DND-41 (cell line): ENCODE measurements at regions not wholly inside any gene's neighbourhood (a gene's known extent, or its start where the extent isn't known, plus 50 kb on each side); places are given as distances from the start of the nearest gene placed in this dataset.
"Not testable (repeated sequence)": the region's sequence is repeated elsewhere in the genome, so short reads cannot be mapped to it uniquely, and the experiment has no call there.

Experiments
- ATAC-seq: fragments of 200-7000 bp; cut with Tn5 transposase; 3 replicates; pipeline ENCODE4 v1.9.1; 2021; ENCODE audit warnings: low read depth; ENCODE audit not compliant: insufficient read depth
- DNase-seq: peaks from one replicate; pipeline ENCODE4 v3.0.0-alpha.2; 2020
- H2AFZ ChIP-seq: 2 replicates; pipeline ENCODE4 v1.6.0; 2012; ENCODE audit warnings: low read depth, low read length
- H3K27ac ChIP-seq: 2 replicates; pipeline ENCODE4 v1.5.1; 2012; ENCODE audit warnings: low read length, inconsistent platforms
- H3K27me3 ChIP-seq: fragments of 200-600 bp; sonication (generic); 2 replicates; pipeline ENCODE4 v1.6.0; 2012; ENCODE audit warnings: low read length, mild to moderate bottlenecking, inconsistent platforms; ENCODE audit not compliant: insufficient read depth, poor library complexity
- H3K36me3 ChIP-seq: 2 replicates; pipeline ENCODE4 v1.5.1; 2012; ENCODE audit warnings: low read length, inconsistent platforms; ENCODE audit not compliant: insufficient read depth
- H3K4me1 ChIP-seq: 2 replicates; pipeline ENCODE4 v1.5.1; 2012; ENCODE audit warnings: mild to moderate bottlenecking, low read length; ENCODE audit not compliant: insufficient read depth
- H3K4me2 ChIP-seq: 2 replicates; pipeline ENCODE4 v1.6.0; 2012; ENCODE audit warnings: mild to moderate bottlenecking, moderate library complexity, low read length, inconsistent platforms; ENCODE audit not compliant: insufficient read depth
- H3K4me3 ChIP-seq, 2 experiments: fragments of 200-600 bp in 1 of 2; shearing (Covaris generic) in 1 of 2; 2 replicates each; pipeline ENCODE4 v1.5.1; 2012 to 2016; ENCODE audit warnings: inconsistent platforms in 2 of 2, low read length in 2 of 2, mild to moderate bottlenecking in 2 of 2, low read depth in 1 of 2, moderate library complexity in 1 of 2
- H3K79me2 ChIP-seq: 2 replicates; pipeline ENCODE4 v1.6.0; 2012; ENCODE audit warnings: low read length, inconsistent platforms; ENCODE audit not compliant: insufficient read depth
- H3K9ac ChIP-seq: 2 replicates; pipeline ENCODE4 v1.6.0; 2012; ENCODE audit warnings: low read depth, mild to moderate bottlenecking, inconsistent platforms, low read length, moderate library complexity
- H3K9me3 ChIP-seq: 2 replicates; pipeline ENCODE4 v1.5.1; 2012; ENCODE audit warnings: low read length, moderate library complexity, mild to moderate bottlenecking, inconsistent platforms; ENCODE audit not compliant: insufficient read depth, severe bottlenecking
- H4K20me1 ChIP-seq: 2 replicates; pipeline ENCODE4 v1.6.0; 2012; ENCODE audit warnings: low read length; ENCODE audit not compliant: insufficient read depth
- EZH2 ChIP-seq: IDR thresholded peaks from 3 replicates; pipeline ENCODE4 v1.6.1; 2012; ENCODE audit warnings: borderline replicate concordance, low read depth, mild to moderate bottlenecking, moderate library complexity, low read length, inconsistent platforms; ENCODE audit not compliant: severe bottlenecking
- TF ChIP-seq, protein P1 (sequence below): IDR thresholded peaks from 2 replicates; pipeline ENCODE4 v1.5.1; 2012; ENCODE audit warnings: borderline replicate concordance, low read length, moderate library complexity, mild to moderate bottlenecking; ENCODE audit not compliant: poor library complexity, severe bottlenecking; ENCODE audit errors: extremely low read depth

GRCh38 chr14:105927096-105928060, 401.0 kb downstream of the TMEM121 start:
- Histone ChIP-seq H3K4me2 (no peak overlapping the region), H4K20me1 (no peaks in the 10 kb centered on the region), H3K27me3 (no peaks in the 10 kb centered on the region), H3K27ac (no peak overlapping the region), H3K79me2 (no peaks in the 10 kb centered on the region), H3K4me3 (no peak overlapping the region), H3K36me3 (no peaks in the 10 kb centered on the region), H3K4me1 (no peaks in the 10 kb centered on the region), H2AFZ (no peak overlapping the region), H3K9me3 (peaks cover 3% of the 10 kb centered on the region), H3K9ac (no peak overlapping the region)
- TF ChIP-seq EZH2 = no peak
- TF ChIP-seq, protein P1, sequence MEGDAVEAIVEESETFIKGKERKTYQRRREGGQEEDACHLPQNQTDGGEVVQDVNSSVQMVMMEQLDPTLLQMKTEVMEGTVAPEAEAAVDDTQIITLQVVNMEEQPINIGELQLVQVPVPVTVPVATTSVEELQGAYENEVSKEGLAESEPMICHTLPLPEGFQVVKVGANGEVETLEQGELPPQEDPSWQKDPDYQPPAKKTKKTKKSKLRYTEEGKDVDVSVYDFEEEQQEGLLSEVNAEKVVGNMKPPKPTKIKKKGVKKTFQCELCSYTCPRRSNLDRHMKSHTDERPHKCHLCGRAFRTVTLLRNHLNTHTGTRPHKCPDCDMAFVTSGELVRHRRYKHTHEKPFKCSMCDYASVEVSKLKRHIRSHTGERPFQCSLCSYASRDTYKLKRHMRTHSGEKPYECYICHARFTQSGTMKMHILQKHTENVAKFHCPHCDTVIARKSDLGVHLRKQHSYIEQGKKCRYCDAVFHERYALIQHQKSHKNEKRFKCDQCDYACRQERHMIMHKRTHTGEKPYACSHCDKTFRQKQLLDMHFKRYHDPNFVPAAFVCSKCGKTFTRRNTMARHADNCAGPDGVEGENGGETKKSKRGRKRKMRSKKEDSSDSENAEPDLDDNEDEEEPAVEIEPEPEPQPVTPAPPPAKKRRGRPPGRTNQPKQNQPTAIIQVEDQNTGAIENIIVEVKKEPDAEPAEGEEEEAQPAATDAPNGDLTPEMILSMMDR = no peak
- DNase-seq = no peak
- ATAC-seq = no peak

- not testable (repeated sequence) for H3K9ac ChIP-seq, H3K4me2 ChIP-seq, ATAC-seq
These were observed 402.1 kb downstream of the TMEM121 start for GRCh38 chr14:105928171-105929111.

GRCh38 chr14:105929327-105930081, 403.1 kb downstream of the TMEM121 start:
- no peaks in the 10 kb centered on the region for H4K20me1 ChIP-seq
- H3K4me1 ChIP-seq = no peaks in the 10 kb centered on the region
- DNase-seq (no peak), ATAC-seq (no peak)
- H3K36me3 ChIP-seq = no peaks in the 10 kb centered on the region
- no peak overlapping the region for H3K9ac ChIP-seq
- TF ChIP-seq, protein P1 = no peak
- TF ChIP-seq EZH2 = no peak
- no peak overlapping the region for H3K4me2 ChIP-seq
- H2AFZ ChIP-seq = no peak overlapping the region
- peaks cover 3% of the 10 kb centered on the region for H3K9me3 ChIP-seq
- H3K79me2 ChIP-seq = no peaks in the 10 kb centered on the region
- peaks cover 4% of the 10 kb centered on the region for H3K27me3 ChIP-seq
- no peak overlapping the region for H3K4me3 ChIP-seq
- no peak overlapping the region for H3K27ac ChIP-seq

More at GRCh38 chr14:105928171-105929111, 402.1 kb downstream of the TMEM121 start:
- H4K20me1 ChIP-seq, H2AFZ ChIP-seq, H3K27me3 ChIP-seq, DNase-seq, H3K4me3 ChIP-seq, H3K4me1 ChIP-seq, H3K36me3 ChIP-seq, H3K79me2 ChIP-seq, H3K27ac ChIP-seq, H3K9me3 ChIP-seq: not testable (repeated sequence)
